ENCODE measurements at regions not wholly inside any gene's neighbourhood (a gene's known extent, or its start where the extent isn't known, plus 50 kb on each side); places are given as distances from the start of the nearest gene placed in this dataset.

DNA sequence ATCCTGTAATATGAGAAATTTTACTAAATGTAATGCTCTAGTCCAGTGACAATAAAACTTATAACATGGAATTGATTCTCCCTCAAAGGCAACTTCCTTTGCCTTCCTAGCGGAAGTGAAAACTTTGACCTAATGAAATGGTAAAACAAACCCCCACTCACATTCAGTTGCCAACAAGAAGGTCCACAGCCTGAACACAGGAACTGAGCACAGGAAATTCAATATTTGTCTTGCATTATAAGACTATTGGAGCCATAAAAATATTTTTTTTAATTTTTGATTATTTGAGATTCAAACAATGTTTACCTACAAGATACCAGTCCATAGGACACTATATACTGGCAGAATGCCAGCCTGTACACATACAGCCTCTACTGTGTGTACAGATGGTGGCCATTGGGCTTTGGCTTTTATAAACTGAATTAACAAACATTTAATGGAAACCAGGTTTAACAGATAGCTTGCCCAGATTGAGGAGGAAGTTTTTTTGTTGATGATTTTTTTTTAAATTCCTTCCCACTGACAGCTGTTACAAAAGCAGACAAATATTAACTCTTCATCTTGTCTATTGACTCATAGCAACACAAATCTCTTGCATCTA, 481.5 kb upstream of the JAG1 start:
- H3K27ac ChIP-seq (ENCODE audit: control insufficient read depth, insufficient read depth), result no peak overlapping the region
- BruUV-seq (replicated peaks), result no TSS peak
- H3K79me2 ChIP-seq (ENCODE audit: control insufficient read depth, insufficient read depth, low read length), result no peaks in the 10 kb centered on the region
- no peaks in the 10 kb centered on the region for H4K20me1 ChIP-seq (ENCODE audit: control insufficient read depth, insufficient read depth)
- POLR2A ChIA-PET, result no interaction called here
- intact Hi-C loops (cut with micrococcal nuclease; ENCODE audit: unreplicated experiment), result no loop called here
- no peaks in the 10 kb centered on the region for H3K9me3 ChIP-seq (replicated peaks; ENCODE audit: control insufficient read depth, insufficient read depth, low read length)
- no peak overlapping the region for H3K4me2 ChIP-seq (ENCODE audit: control insufficient read depth, insufficient read depth)
- SMC1A ChIA-PET (ENCODE audit: uncharacterized antibody, unreplicated experiment), result interaction anchor here (0.6 kb wide), 1 partner anchor 68 kb away, joined by 3 read pairs; no protein-coding TSS in a partner anchor
- H3K4me3 ChIP-seq, result no peak overlapping the region
- no peaks in the 10 kb centered on the region for H3K27me3 ChIP-seq (replicated peaks in 1 of 2; ENCODE audit: control insufficient read depth in 2 of 2, insufficient read depth in 2 of 2, low read length in 1 of 2)
- no peaks in the 10 kb centered on the region for H3K36me3 ChIP-seq (ENCODE audit: control insufficient read depth in 2 of 2, insufficient read depth in 2 of 2, low read length in 1 of 2)
- CTCF ChIA-PET, result no interaction called here
- RAD21 ChIA-PET (ENCODE audit: unreplicated experiment), result no interaction called here
- DNase-seq (ENCODE audit: low read depth, low spot score) (no peak), FAIRE-seq (no peak), ATAC-seq (no peak)
- no peak overlapping the region for H3K9ac ChIP-seq (ENCODE audit: control insufficient read depth, insufficient read depth, low read length)
- in situ Hi-C loops (cut with MboI), result no loop called here
- WGBS (ENCODE audit: insufficient coverage, insufficient replicate concordance, low lambda C conversion rate, missing lambda C conversion rate), result 53% methylated on average over 1 of the region's 1 CpG
- no peak overlapping the region for H2AFZ ChIP-seq (ENCODE audit: control insufficient read depth, low read depth, low read length)
- TF ChIP-seq MTA3 (IDR thresholded peaks at IDR 0.05; ENCODE audit: borderline replicate concordance, low read length), result no peak
- no peak for TF ChIP-seq RCOR1 (conservative IDR thresholded peaks at IDR 0.05; ENCODE audit: low read depth, low read length)
- no peak for TF ChIP-seq EED (IDR thresholded peaks at IDR 0.05; ENCODE audit: low read depth)
- TF ChIP-seq, protein P1, sequence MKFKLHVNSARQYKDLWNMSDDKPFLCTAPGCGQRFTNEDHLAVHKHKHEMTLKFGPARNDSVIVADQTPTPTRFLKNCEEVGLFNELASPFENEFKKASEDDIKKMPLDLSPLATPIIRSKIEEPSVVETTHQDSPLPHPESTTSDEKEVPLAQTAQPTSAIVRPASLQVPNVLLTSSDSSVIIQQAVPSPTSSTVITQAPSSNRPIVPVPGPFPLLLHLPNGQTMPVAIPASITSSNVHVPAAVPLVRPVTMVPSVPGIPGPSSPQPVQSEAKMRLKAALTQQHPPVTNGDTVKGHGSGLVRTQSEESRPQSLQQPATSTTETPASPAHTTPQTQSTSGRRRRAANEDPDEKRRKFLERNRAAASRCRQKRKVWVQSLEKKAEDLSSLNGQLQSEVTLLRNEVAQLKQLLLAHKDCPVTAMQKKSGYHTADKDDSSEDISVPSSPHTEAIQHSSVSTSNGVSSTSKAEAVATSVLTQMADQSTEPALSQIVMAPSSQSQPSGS (IDR thresholded peaks at IDR 0.05; ENCODE audit: low read length), result no peak
- TF ChIP-seq ESRRA (IDR thresholded peaks at IDR 0.05; ENCODE audit: low read length), result no peak
- no peaks in the 10 kb centered on the region for H3K4me1 ChIP-seq (ENCODE audit: control insufficient read depth, insufficient read depth, low read length)

GRCh38 chr20:11156922-11157321, 483.1 kb upstream of the JAG1 start:
- RAD21 ChIA-PET (ENCODE audit: unreplicated experiment), result no interaction called here
- DNase-seq (ENCODE audit: low read depth, low spot score) (no peak), FAIRE-seq (no peak), ATAC-seq (no peak)
- H3K27me3 ChIP-seq (replicated peaks in 1 of 2; ENCODE audit: control insufficient read depth in 2 of 2, insufficient read depth in 2 of 2, low read length in 1 of 2), result no peaks in the 10 kb centered on the region
- no peaks in the 10 kb centered on the region for H4K20me1 ChIP-seq (ENCODE audit: control insufficient read depth, insufficient read depth)
- H3K27ac ChIP-seq (ENCODE audit: control insufficient read depth, insufficient read depth), result no peak overlapping the region
- no peak overlapping the region for H3K4me2 ChIP-seq (ENCODE audit: control insufficient read depth, insufficient read depth)
- CTCF ChIA-PET, result no interaction called here
- SMC1A ChIA-PET (ENCODE audit: uncharacterized antibody, unreplicated experiment), result no interaction called here
- H3K79me2 ChIP-seq (ENCODE audit: control insufficient read depth, insufficient read depth, low read length), result no peaks in the 10 kb centered on the region
- H3K36me3 ChIP-seq (ENCODE audit: control insufficient read depth in 2 of 2, insufficient read depth in 2 of 2, low read length in 1 of 2), result no peaks in the 10 kb centered on the region
- H3K9me3 ChIP-seq (replicated peaks; ENCODE audit: control insufficient read depth, insufficient read depth, low read length), result no peaks in the 10 kb centered on the region
- in situ Hi-C loops (cut with MboI) (no loop called here), intact Hi-C loops (cut with micrococcal nuclease; ENCODE audit: unreplicated experiment) (no loop called here)
- TF ChIP-seq MAX (IDR thresholded peaks at IDR 0.05; ENCODE audit: low read depth, low read length), result no peak
- no peak for TF ChIP-seq LARP7 (IDR thresholded peaks at IDR 0.05)
- no peak for TF ChIP-seq RFX5 (IDR thresholded peaks at IDR 0.05; ENCODE audit: low read depth, low read length)
- no peak for TF ChIP-seq BMI1 (IDR thresholded peaks at IDR 0.05; ENCODE audit: borderline replicate concordance)
- TF ChIP-seq CBX3 (IDR thresholded peaks at IDR 0.05; ENCODE audit: borderline replicate concordance, low read depth), result no peak
- TF ChIP-seq, protein P2, sequence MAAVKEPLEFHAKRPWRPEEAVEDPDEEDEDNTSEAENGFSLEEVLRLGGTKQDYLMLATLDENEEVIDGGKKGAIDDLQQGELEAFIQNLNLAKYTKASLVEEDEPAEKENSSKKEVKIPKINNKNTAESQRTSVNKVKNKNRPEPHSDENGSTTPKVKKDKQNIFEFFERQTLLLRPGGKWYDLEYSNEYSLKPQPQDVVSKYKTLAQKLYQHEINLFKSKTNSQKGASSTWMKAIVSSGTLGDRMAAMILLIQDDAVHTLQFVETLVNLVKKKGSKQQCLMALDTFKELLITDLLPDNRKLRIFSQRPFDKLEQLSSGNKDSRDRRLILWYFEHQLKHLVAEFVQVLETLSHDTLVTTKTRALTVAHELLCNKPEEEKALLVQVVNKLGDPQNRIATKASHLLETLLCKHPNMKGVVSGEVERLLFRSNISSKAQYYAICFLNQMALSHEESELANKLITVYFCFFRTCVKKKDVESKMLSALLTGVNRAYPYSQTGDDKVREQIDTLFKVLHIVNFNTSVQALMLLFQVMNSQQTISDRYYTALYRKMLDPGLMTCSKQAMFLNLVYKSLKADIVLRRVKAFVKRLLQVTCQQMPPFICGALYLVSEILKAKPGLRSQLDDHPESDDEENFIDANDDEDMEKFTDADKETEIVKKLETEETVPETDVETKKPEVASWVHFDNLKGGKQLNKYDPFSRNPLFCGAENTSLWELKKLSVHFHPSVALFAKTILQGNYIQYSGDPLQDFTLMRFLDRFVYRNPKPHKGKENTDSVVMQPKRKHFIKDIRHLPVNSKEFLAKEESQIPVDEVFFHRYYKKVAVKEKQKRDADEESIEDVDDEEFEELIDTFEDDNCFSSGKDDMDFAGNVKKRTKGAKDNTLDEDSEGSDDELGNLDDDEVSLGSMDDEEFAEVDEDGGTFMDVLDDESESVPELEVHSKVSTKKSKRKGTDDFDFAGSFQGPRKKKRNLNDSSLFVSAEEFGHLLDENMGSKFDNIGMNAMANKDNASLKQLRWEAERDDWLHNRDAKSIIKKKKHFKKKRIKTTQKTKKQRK (IDR thresholded peaks at IDR 0.05; ENCODE audit: low read depth, low read length), result no peak
- no peak for TF ChIP-seq KAT2A (conservative IDR thresholded peaks at IDR 0.05; ENCODE audit: control insufficient read depth, low read depth, low read length)
- TF ChIP-seq ZSCAN29 (IDR thresholded peaks at IDR 0.05), result no peak
- no peak overlapping the region for H3K4me3 ChIP-seq
- 37% methylated on average over 3 of the region's 3 CpGs for WGBS (ENCODE audit: insufficient coverage, insufficient replicate concordance, low lambda C conversion rate, missing lambda C conversion rate)
- no peak overlapping the region for H2AFZ ChIP-seq (ENCODE audit: control insufficient read depth, low read depth, low read length)
- POLR2A ChIA-PET, result no interaction called here
- no TSS peak for BruUV-seq (replicated peaks)
- no peaks in the 10 kb centered on the region for H3K4me1 ChIP-seq (ENCODE audit: control insufficient read depth, insufficient read depth, low read length)
- no peak overlapping the region for H3K9ac ChIP-seq (ENCODE audit: control insufficient read depth, insufficient read depth, low read length)

Data from GM12878 (cell line).